Activated CD4-positive, alpha-beta memory T cell treated with anti-CD3 and anti-CD28 coated beads for 36 hours (primary cell): ENCODE measurements at regions not wholly inside any gene's neighbourhood (a gene's known extent, or its start where the extent isn't known, plus 50 kb on each side); places are given as distances from the start of the nearest gene placed in this dataset.
A peak's percentile ranks its signal among the peaks of the same experiment; 100 is the strongest.
"Not testable (repeated sequence)": the region's sequence is repeated elsewhere in the genome, so short reads cannot be mapped to it uniquely, and the experiment has no call there.

ENCODE experiments used
- CTCF ChIA-PET: fragments of 350-600 bp; sonication (Branson Sonifier 250); formaldehyde crosslinking; loops from one replicate; lab custom pipeline; 2021; ENCODE audit warnings: antibody characterized with exemption, inconsistent platforms; lab: Charles Lee
- POLR2A ChIA-PET: fragments of 350-600 bp; sonication (Branson Sonifier 250); formaldehyde crosslinking; loops from one replicate; lab custom pipeline; 2021; ENCODE audit warnings: antibody characterized with exemption; lab: Charles Lee
- DNase-seq: peaks from one replicate; pipeline ENCODE4 v3.0.0-alpha.2; 2020
- H3K27ac Mint-ChIP-seq: one replicate; pipeline ENCODE4 v1.8.0; 2021; ENCODE audit warnings: mixed read lengths
- H3K27me3 Mint-ChIP-seq: one replicate; pipeline ENCODE4 v1.8.0; 2021; ENCODE audit warnings: mixed read lengths
- H3K36me3 Mint-ChIP-seq: one replicate; pipeline ENCODE4 v1.8.0; 2021; ENCODE audit warnings: mixed read lengths
- H3K4me1 Mint-ChIP-seq: one replicate; pipeline ENCODE4 v1.8.0; 2021; ENCODE audit warnings: low read depth, mixed read lengths
- H3K4me3 Mint-ChIP-seq: one replicate; pipeline ENCODE4 v1.8.0; 2021; ENCODE audit warnings: mild to moderate bottlenecking, mixed read lengths
- H3K9me3 Mint-ChIP-seq: one replicate; pipeline ENCODE4 v1.8.0; 2021; ENCODE audit warnings: mixed read lengths
- intact Hi-C: fragments of 100-400 bp; cut with micrococcal nuclease; formaldehyde crosslinking; loops from one replicate; pipeline ENCODE4 v1.15.1; 2023

GRCh38 chr2:16224298-16225045 lies 284.1 kb downstream of the MYCN start:
- Mint-ChIP-seq H3K4me3 (no peak overlapping the region), H3K27me3 (no peaks in the 10 kb centered on the region), H3K4me1 (no peaks in the 10 kb centered on the region), H3K9me3 (no peaks in the 10 kb centered on the region), H3K27ac (no peak overlapping the region), H3K36me3 (no peaks in the 10 kb centered on the region)
- POLR2A ChIA-PET, result no interaction called here
- CTCF ChIA-PET, result no interaction called here
- DNase-seq, result no peak
- intact Hi-C loops, result no loop called here

- H3K9me3 Mint-ChIP-seq, result no peaks in the 10 kb centered on the region
- no peaks in the 10 kb centered on the region for H3K27me3 Mint-ChIP-seq
- ChIA-PET POLR2A (no interaction called here), CTCF (no interaction called here)
- no peak for DNase-seq
- H3K4me1 Mint-ChIP-seq, result no peaks in the 10 kb centered on the region
- H3K4me3 Mint-ChIP-seq, result no peak overlapping the region
- H3K27ac Mint-ChIP-seq, result no peak overlapping the region
- intact Hi-C loops, result no loop called here
- H3K36me3 Mint-ChIP-seq, result no peaks in the 10 kb centered on the region
These were observed 283.5 kb downstream of the MYCN start for GRCh38 chr2:16223841-16224177.

GRCh38 chr2:16223161-16223840 lies 283.0 kb downstream of the MYCN start:
- ChIA-PET CTCF (no interaction called here), POLR2A (no interaction called here)
- intact Hi-C loops, result no loop called here
- H3K27ac Mint-ChIP-seq, result no peak overlapping the region
- no peaks in the 10 kb centered on the region for H3K9me3 Mint-ChIP-seq
- DNase-seq, result no peak
- H3K4me3 Mint-ChIP-seq, result no peak overlapping the region
- H3K36me3 Mint-ChIP-seq, result no peaks in the 10 kb centered on the region
- no peaks in the 10 kb centered on the region for H3K4me1 Mint-ChIP-seq
- H3K27me3 Mint-ChIP-seq, result no peaks in the 10 kb centered on the region

GRCh38 chr2:16222326-16222725 lies 282.0 kb downstream of the MYCN start:
- intact Hi-C loops, result no loop called here
- no peaks in the 10 kb centered on the region for H3K4me1 Mint-ChIP-seq
- no peak for DNase-seq

GRCh38 chr2:16221461-16222010 lies 281.2 kb downstream of the MYCN start:
- Mint-ChIP-seq H3K4me1 (no peaks in the 10 kb centered on the region), H3K27me3 (no peaks in the 10 kb centered on the region), H3K9me3 (no peaks in the 10 kb centered on the region)

More at GRCh38 chr2:16222326-16222725, 282.0 kb downstream of the MYCN start:
- CTCF ChIA-PET, result no interaction called here
- Mint-ChIP-seq H3K27me3 (no peaks in the 10 kb centered on the region), H3K4me3 (no peak overlapping the region), H3K9me3 (no peaks in the 10 kb centered on the region), H3K36me3 (no peaks in the 10 kb centered on the region), H3K27ac (no peak overlapping the region)
- POLR2A ChIA-PET, result no interaction called here

GRCh38 chr2:16219292-16219975 lies 279.1 kb downstream of the MYCN start:
- H3K4me3 Mint-ChIP-seq, result no peak overlapping the region
- intact Hi-C loops, result loop anchor here (5.0 kb wide), 1 partner anchor 277 kb away; the partner anchor contains the start of gene MYCN
- ChIA-PET POLR2A (no interaction called here), CTCF (no interaction called here)
- no peaks in the 10 kb centered on the region for H3K9me3 Mint-ChIP-seq
- H3K27me3 Mint-ChIP-seq, result no peaks in the 10 kb centered on the region
- H3K27ac Mint-ChIP-seq, result no peak overlapping the region
- no peak for DNase-seq
- H3K4me1 Mint-ChIP-seq, result no peaks in the 10 kb centered on the region
- H3K36me3 Mint-ChIP-seq, result no peaks in the 10 kb centered on the region

More at GRCh38 chr2:16221461-16222010, 281.2 kb downstream of the MYCN start:
- Mint-ChIP-seq H3K27ac (no peak overlapping the region), H3K4me3 (no peak overlapping the region), H3K36me3 (no peaks in the 10 kb centered on the region)
- ChIA-PET POLR2A (no interaction called here), CTCF (no interaction called here)
- intact Hi-C loops, result no loop called here
- no peak for DNase-seq

- CTCF ChIA-PET, result interaction anchor here (1.1 kb wide), 1 partner anchor 279 kb away, joined by 5 read pairs; the partner anchor contains the start of gene MYCN
- intact Hi-C loops, result loop anchor here (5.0 kb wide), 1 partner anchor 276 kb away; the partner anchor contains the start of gene MYCN
- Mint-ChIP-seq H3K4me1 (no peaks in the 10 kb centered on the region), H3K9me3 (no peaks in the 10 kb centered on the region), H3K27me3 (no peaks in the 10 kb centered on the region), H3K4me3 (no peak overlapping the region), H3K36me3 (no peaks in the 10 kb centered on the region), H3K27ac (no peak overlapping the region)
- peak; percentile 11 for DNase-seq
- POLR2A ChIA-PET, result no interaction called here
These were observed 278.3 kb downstream of the MYCN start for GRCh38 chr2:16218625-16219024.

GRCh38 chr2:16218161-16218560 lies 277.8 kb downstream of the MYCN start:
- Mint-ChIP-seq H3K27ac (no peak overlapping the region), H3K36me3 (no peaks in the 10 kb centered on the region), H3K4me1 (no peaks in the 10 kb centered on the region), H3K9me3 (no peaks in the 10 kb centered on the region), H3K4me3 (no peak overlapping the region), H3K27me3 (no peaks in the 10 kb centered on the region)
- CTCF ChIA-PET, result interaction anchor here (1.1 kb wide), 1 partner anchor 279 kb away, joined by 5 read pairs; the partner anchor contains the start of gene MYCN
- DNase-seq, result no peak
- intact Hi-C loops, result loop anchor here (5.0 kb wide), 1 partner anchor 276 kb away; the partner anchor contains the start of gene MYCN
- POLR2A ChIA-PET, result no interaction called here

- intact Hi-C loops, result loop anchor here (5.0 kb wide), 1 partner anchor 275 kb away; the partner anchor contains the start of gene MYCN
- H3K9me3 Mint-ChIP-seq, H3K27me3 Mint-ChIP-seq, H3K27ac Mint-ChIP-seq, DNase-seq, H3K36me3 Mint-ChIP-seq, POLR2A ChIA-PET, H3K4me1 Mint-ChIP-seq, H3K4me3 Mint-ChIP-seq: not testable (repeated sequence)
- CTCF ChIA-PET, result interaction anchor here (1.1 kb wide), 1 partner anchor 278 kb away, joined by 5 read pairs; the partner anchor contains the start of gene MYCN
These were observed 277.4 kb downstream of the MYCN start for GRCh38 chr2:16217741-16218140.

- POLR2A ChIA-PET, result no interaction called here
- H3K4me1 Mint-ChIP-seq, result no peaks in the 10 kb centered on the region
- H3K27ac Mint-ChIP-seq, result no peak overlapping the region
- H3K36me3 Mint-ChIP-seq, result no peaks in the 10 kb centered on the region
- no peaks in the 10 kb centered on the region for H3K9me3 Mint-ChIP-seq
- H3K4me3 Mint-ChIP-seq, result no peak overlapping the region
- no peak for DNase-seq
- intact Hi-C loops, result loop anchor here (5.0 kb wide), 1 partner anchor 275 kb away; the partner anchor contains the start of gene MYCN
- H3K27me3 Mint-ChIP-seq, result no peaks in the 10 kb centered on the region
- CTCF ChIA-PET, result no interaction called here
These were observed 276.9 kb downstream of the MYCN start for GRCh38 chr2:16217291-16217690.

- H3K9me3 Mint-ChIP-seq, result peaks cover 2% of the 10 kb centered on the region
- CTCF ChIA-PET, result no interaction called here
These were observed 276.2 kb downstream of the MYCN start for GRCh38 chr2:16216558-16216945.

More at GRCh38 chr2:16216558-16216945, 276.2 kb downstream of the MYCN start:
- H3K4me3 Mint-ChIP-seq, result no peak overlapping the region
- no peak overlapping the region for H3K27ac Mint-ChIP-seq
- POLR2A ChIA-PET, result no interaction called here
- no peak for DNase-seq
- no peaks in the 10 kb centered on the region for H3K36me3 Mint-ChIP-seq
- intact Hi-C loops, result loop anchor here (5.0 kb wide), 1 partner anchor 274 kb away; the partner anchor contains the start of gene MYCN
- no peaks in the 10 kb centered on the region for H3K27me3 Mint-ChIP-seq
- H3K4me1 Mint-ChIP-seq, result no peaks in the 10 kb centered on the region
